CD4-positive, alpha-beta T cell treated with Interleukin-2 at 100 ng/mL for 4 hours (primary cell): ENCODE measurements at regions not wholly inside any gene's neighbourhood (a gene's known extent, or its start where the extent isn't known, plus 50 kb on each side); places are given as distances from the start of the nearest gene placed in this dataset.
A peak's percentile ranks its signal among the peaks of the same experiment; 100 is the strongest.
"Not testable (repeated sequence)": the region's sequence is repeated elsewhere in the genome, so short reads cannot be mapped to it uniquely, and the experiment has no call there.

Source experiments
- DNase-seq: peaks from one replicate; pipeline ENCODE4 v3.0.0-alpha.2; 2020; ENCODE audit warnings: low spot score

GRCh38 chr1:38500891-38501290, 358.7 kb downstream of the RRAGC start:
- no peak for DNase-seq

GRCh38 chr1:38500352-38500751, 359.2 kb downstream of the RRAGC start:
- no peak for DNase-seq

GRCh38 chr1:38498686-38499085, 360.9 kb downstream of the RRAGC start:
- no peak for DNase-seq

- DNase-seq = no peak
These were observed 361.5 kb downstream of the RRAGC start for GRCh38 chr1:38497921-38498656.

- not testable (repeated sequence) for DNase-seq
These were observed 366.3 kb downstream of the RRAGC start for GRCh38 chr1:38493306-38493705.

GRCh38 chr1:38489844-38490270, 369.7 kb downstream of the RRAGC start:
- peak; percentile 13 for DNase-seq

GRCh38 chr1:38488162-38488898, 371.2 kb downstream of the RRAGC start:
- no peak for DNase-seq

GRCh38 chr1:38487396-38487795, 372.2 kb downstream of the RRAGC start:
- no peak for DNase-seq

- DNase-seq = no peak
These were observed 373.5 kb downstream of the RRAGC start for GRCh38 chr1:38486085-38486484.

GRCh38 chr1:38481871-38482826, 377.4 kb downstream of the RRAGC start:
- no peak for DNase-seq

- DNase-seq = not testable (repeated sequence)
These were observed 379.9 kb downstream of the RRAGC start for GRCh38 chr1:38479662-38480061.

GRCh38 chr1:38477811-38478210, 381.8 kb downstream of the RRAGC start:
- DNase-seq = no peak

GRCh38 chr1:38476850-38477178, 382.8 kb downstream of the RRAGC start:
- DNase-seq = no peak

- DNase-seq = no peak
These were observed 383.3 kb downstream of the RRAGC start for GRCh38 chr1:38476111-38476849.

GRCh38 chr1:38475624-38476005, 384.0 kb downstream of the RRAGC start:
- no peak for DNase-seq

- no peak for DNase-seq
These were observed 384.6 kb downstream of the RRAGC start for GRCh38 chr1:38474738-38475623.

GRCh38 chr1:38466487-38466886, 393.1 kb downstream of the RRAGC start:
- no peak for DNase-seq

- DNase-seq = no peak
These were observed 394.1 kb downstream of the RRAGC start for GRCh38 chr1:38465460-38465859.

- DNase-seq = no peak
These were observed 395.4 kb downstream of the RRAGC start for GRCh38 chr1:38464071-38464661.

- no peak for DNase-seq
These were observed 396.5 kb downstream of the RRAGC start for GRCh38 chr1:38463074-38463473.

- DNase-seq = no peak
These were observed 403.1 kb downstream of the RRAGC start for GRCh38 chr1:38456531-38456876.
